Vagina (tissue), 2 donors: ENCODE measurements at regions not wholly inside any gene's neighbourhood (a gene's known extent, or its start where the extent isn't known, plus 50 kb on each side); places are given as distances from the start of the nearest gene placed in this dataset.

Source experiments
- DNase-seq, 2 donors: peaks; one replicate each; pipeline ENCODE4 v3.0.0-alpha.2; 2017; ENCODE audit errors: extremely low spot score in 2 of 2
- H3K27ac ChIP-seq: fragments of 200-600 bp; sonication (generic); one replicate; pipeline ENCODE4 v1.5.1; 2019
- H3K27me3 ChIP-seq: fragments of 200-600 bp; sonication (generic); one replicate; pipeline ENCODE4 v1.5.1; 2019
- H3K36me3 ChIP-seq, 2 donors: fragments of 200-600 bp; sonication (generic); one replicate each; pipeline ENCODE4 v1.5.1; 2017 to 2019
- H3K4me1 ChIP-seq: fragments of 200-600 bp; sonication (generic); one replicate; pipeline ENCODE4 v1.5.1; 2019
- H3K4me3 ChIP-seq, 2 donors: fragments of 200-600 bp; sonication (generic); 1 replicate in 1 of 2; 2 replicates in 1 of 2; pipeline ENCODE4 v1.5.1; 2016 to 2019
- H3K9me3 ChIP-seq: fragments of 200-600 bp; sonication (generic); one replicate; pipeline ENCODE4 v1.5.1; 2019
- CTCF ChIP-seq, 3 experiments: fragments of 450-650 bp in 2 of 3; fragments of 200-600 bp in 1 of 3; sonication (generic) in 1 of 3; IDR thresholded peaks; one replicate each; pipeline ENCODE4 v1.5.1; 2017 to 2019; ENCODE audit warnings: antibody characterized with exemption in 3 of 3, mild to moderate bottlenecking in 2 of 3, moderate library complexity in 2 of 3
- POLR2A ChIP-seq, 2 donors: fragments of 450-650 bp; IDR thresholded peaks; one replicate each; pipeline ENCODE4 v1.6.1; 2017; ENCODE audit warnings: antibody characterized with exemption in 2 of 2, mild to moderate bottlenecking in 2 of 2, moderate library complexity in 2 of 2
- POLR2AphosphoS5 ChIP-seq, 2 donors: sonication (generic); formaldehyde crosslinking; IDR thresholded peaks; one replicate each; pipeline ENCODE4 v1.9.0; 2017; ENCODE audit warnings: antibody characterized with exemption in 2 of 2, mild to moderate bottlenecking in 2 of 2, low read depth in 1 of 2; ENCODE audit not compliant: insufficient read depth in 1 of 2
- intact Hi-C: fragments of 100-400 bp; cut with DNase I; formaldehyde crosslinking; loops from one replicate; pipeline ENCODE4 v1.15.1; 2023

GRCh38 chr12:127687181-127687580 is 579.8 kb upstream of the TMEM132C start:
- Histone ChIP-seq H3K27ac (no peak overlapping the region), H3K36me3 (no peaks in the 10 kb centered on the region), H3K4me3 (no peak overlapping the region), H3K4me1 (no peaks in the 10 kb centered on the region), H3K27me3 (no peaks in the 10 kb centered on the region), H3K9me3 (no peaks in the 10 kb centered on the region)
- TF ChIP-seq CTCF (IDR thresholded peaks at IDR 0.05) (no peak), POLR2A (IDR thresholded peaks at IDR 0.05) (no peak), POLR2AphosphoS5 (IDR thresholded peaks at IDR 0.05; ENCODE audit: insufficient read depth in 1 of 2, low read depth in 1 of 2) (no peak)
- DNase-seq: no peak
- intact Hi-C loops: no loop called here

GRCh38 chr12:127688906-127689428 is 578.0 kb upstream of the TMEM132C start:
- Histone ChIP-seq H3K36me3 (no peaks in the 10 kb centered on the region), H3K27ac (no peak overlapping the region), H3K9me3 (no peaks in the 10 kb centered on the region), H3K27me3 (no peaks in the 10 kb centered on the region), H3K4me3 (no peak overlapping the region), H3K4me1 (no peaks in the 10 kb centered on the region)
- TF ChIP-seq POLR2A (IDR thresholded peaks at IDR 0.05): no peak
- intact Hi-C loops: no loop called here
- no peak for DNase-seq

GRCh38 chr12:127690161-127690560 is 576.8 kb upstream of the TMEM132C start:
- Histone ChIP-seq H3K27ac (no peak overlapping the region), H3K9me3 (no peaks in the 10 kb centered on the region), H3K36me3 (no peaks in the 10 kb centered on the region), H3K27me3 (no peaks in the 10 kb centered on the region), H3K4me1 (no peaks in the 10 kb centered on the region), H3K4me3 (no peak overlapping the region)
- no peak for TF ChIP-seq CTCF (IDR thresholded peaks at IDR 0.05)
- no peak for TF ChIP-seq POLR2AphosphoS5 (IDR thresholded peaks at IDR 0.05; ENCODE audit: insufficient read depth in 1 of 2, low read depth in 1 of 2)
- no peak for DNase-seq
- intact Hi-C loops: loop anchor here (5.0 kb wide), 1 partner anchor 232 kb away; no protein-coding TSS in a partner anchor

- intact Hi-C loops: no loop called here
- Histone ChIP-seq H3K27me3 (no peaks in the 10 kb centered on the region), H3K27ac (no peak overlapping the region), H3K9me3 (no peaks in the 10 kb centered on the region), H3K36me3 (no peaks in the 10 kb centered on the region), H3K4me3 (no peak overlapping the region), H3K4me1 (no peaks in the 10 kb centered on the region)
- TF ChIP-seq POLR2A (IDR thresholded peaks at IDR 0.05) (no peak), CTCF (IDR thresholded peaks at IDR 0.05) (no peak), POLR2AphosphoS5 (IDR thresholded peaks at IDR 0.05; ENCODE audit: insufficient read depth in 1 of 2, low read depth in 1 of 2) (no peak)
- DNase-seq: no peak
These were observed 570.0 kb upstream of the TMEM132C start for GRCh38 chr12:127696963-127697362.

GRCh38 chr12:127703026-127703425 is 563.9 kb upstream of the TMEM132C start:
- intact Hi-C loops: no loop called here
- TF ChIP-seq CTCF (IDR thresholded peaks at IDR 0.05) (no peak), POLR2AphosphoS5 (IDR thresholded peaks at IDR 0.05; ENCODE audit: insufficient read depth in 1 of 2, low read depth in 1 of 2) (no peak), POLR2A (IDR thresholded peaks at IDR 0.05) (no peak)
- no peak for DNase-seq
- no peaks in the 10 kb centered on the region for H3K4me1 ChIP-seq
- H3K27ac ChIP-seq: no peak overlapping the region
- no peaks in the 10 kb centered on the region for H3K27me3 ChIP-seq
- no peaks in the 10 kb centered on the region for H3K9me3 ChIP-seq
- H3K4me3 ChIP-seq: no peak overlapping the region
- no peaks in the 10 kb centered on the region for H3K36me3 ChIP-seq
